ENCODE measurements at regions not wholly inside any gene's neighbourhood (a gene's known extent, or its start where the extent isn't known, plus 50 kb on each side); places are given as distances from the start of the nearest gene placed in this dataset.

DNA sequence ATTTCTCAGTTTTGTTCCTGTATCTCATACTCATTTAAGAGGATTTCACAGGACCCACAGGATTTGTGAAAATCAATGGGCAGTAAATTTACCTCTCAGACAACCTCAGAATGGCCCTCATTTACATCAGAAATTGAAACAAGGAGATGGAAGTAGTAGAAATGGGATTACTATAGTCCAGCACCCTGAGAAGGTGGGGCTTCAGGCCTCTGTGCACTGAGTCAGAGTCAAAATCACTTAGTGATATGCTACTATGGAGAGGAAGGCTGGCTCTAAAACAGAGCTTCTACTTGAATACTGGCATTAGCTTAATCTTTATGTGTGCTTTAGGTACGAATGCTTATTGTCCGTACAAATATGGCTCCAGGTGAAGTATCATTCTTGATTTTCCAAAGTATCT, 159.3 kb downstream of the CEP120 start:
- H3K27me3 ChIP-seq = no peaks in the 10 kb centered on the region
- H3K36me3 ChIP-seq (replicated peaks in 1 of 2) = no peaks in the 10 kb centered on the region
- H3K9me3 ChIP-seq (replicated peaks in 1 of 3) = no peaks in the 10 kb centered on the region
- no peaks in the 10 kb centered on the region for H3K4me1 ChIP-seq (replicated peaks in 1 of 2)
- intact Hi-C loops (cut with DNase I) = no loop called here
- TF ChIP-seq, protein P1, sequence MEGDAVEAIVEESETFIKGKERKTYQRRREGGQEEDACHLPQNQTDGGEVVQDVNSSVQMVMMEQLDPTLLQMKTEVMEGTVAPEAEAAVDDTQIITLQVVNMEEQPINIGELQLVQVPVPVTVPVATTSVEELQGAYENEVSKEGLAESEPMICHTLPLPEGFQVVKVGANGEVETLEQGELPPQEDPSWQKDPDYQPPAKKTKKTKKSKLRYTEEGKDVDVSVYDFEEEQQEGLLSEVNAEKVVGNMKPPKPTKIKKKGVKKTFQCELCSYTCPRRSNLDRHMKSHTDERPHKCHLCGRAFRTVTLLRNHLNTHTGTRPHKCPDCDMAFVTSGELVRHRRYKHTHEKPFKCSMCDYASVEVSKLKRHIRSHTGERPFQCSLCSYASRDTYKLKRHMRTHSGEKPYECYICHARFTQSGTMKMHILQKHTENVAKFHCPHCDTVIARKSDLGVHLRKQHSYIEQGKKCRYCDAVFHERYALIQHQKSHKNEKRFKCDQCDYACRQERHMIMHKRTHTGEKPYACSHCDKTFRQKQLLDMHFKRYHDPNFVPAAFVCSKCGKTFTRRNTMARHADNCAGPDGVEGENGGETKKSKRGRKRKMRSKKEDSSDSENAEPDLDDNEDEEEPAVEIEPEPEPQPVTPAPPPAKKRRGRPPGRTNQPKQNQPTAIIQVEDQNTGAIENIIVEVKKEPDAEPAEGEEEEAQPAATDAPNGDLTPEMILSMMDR (IDR thresholded peaks at IDR 0.05) = no peak
- TF ChIP-seq POLR2A (IDR thresholded peaks at IDR 0.05) = no peak
- DNase-seq = no peak
- 76 to 85% (median 81%) methylated on average over 2 of the region's 2 CpGs for WGBS, 4 donors
- H3K27ac ChIP-seq = no peak overlapping the region
- no peak overlapping the region for H3K4me3 ChIP-seq

DNA sequence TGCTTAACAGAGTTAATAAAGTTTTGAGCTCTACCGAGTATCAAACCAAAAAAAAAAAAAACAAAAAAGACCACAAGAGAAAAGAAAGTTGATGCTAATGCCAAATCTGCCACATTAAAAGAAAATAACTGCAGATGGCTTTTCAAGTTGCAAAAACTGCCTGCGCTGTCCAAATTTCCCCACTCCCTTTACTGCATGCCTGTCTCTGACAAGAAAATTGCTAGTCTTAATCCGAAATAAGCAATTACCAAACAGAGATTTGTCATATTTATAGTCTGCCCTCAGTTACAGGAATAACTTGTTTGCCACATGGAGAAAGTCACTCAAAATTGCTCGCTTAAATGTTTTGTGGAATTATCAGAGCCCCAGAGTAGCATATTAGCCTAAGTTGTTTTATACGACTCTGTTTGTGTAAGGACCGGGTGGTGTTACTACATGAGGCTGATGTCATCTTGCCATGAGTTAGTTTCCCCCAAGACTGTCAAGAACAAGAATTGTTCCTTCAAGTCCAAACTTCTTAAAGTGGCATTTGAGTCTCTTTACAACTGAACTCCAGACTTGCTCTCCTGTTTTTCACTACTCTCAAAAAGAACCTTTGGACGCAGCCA, 160.9 kb downstream of the CEP120 start:
- Histone ChIP-seq H3K4me3 (no peak overlapping the region), H3K27ac (no peak overlapping the region), H3K36me3 (replicated peaks in 1 of 2) (no peaks in the 10 kb centered on the region), H3K4me1 (replicated peaks in 1 of 2) (no peaks in the 10 kb centered on the region), H3K9me3 (replicated peaks in 1 of 3) (no peaks in the 10 kb centered on the region), H3K27me3 (no peaks in the 10 kb centered on the region)
- DNase-seq = no peak
- intact Hi-C loops (cut with DNase I) = no loop called here
- TF ChIP-seq, protein P1 (IDR thresholded peaks at IDR 0.05) = no peak
- TF ChIP-seq POLR2A (IDR thresholded peaks at IDR 0.05) = no peak
- 59 to 71% (median 66%) methylated on average over 7 of the region's 7 CpGs for WGBS, 4 donors

DNA sequence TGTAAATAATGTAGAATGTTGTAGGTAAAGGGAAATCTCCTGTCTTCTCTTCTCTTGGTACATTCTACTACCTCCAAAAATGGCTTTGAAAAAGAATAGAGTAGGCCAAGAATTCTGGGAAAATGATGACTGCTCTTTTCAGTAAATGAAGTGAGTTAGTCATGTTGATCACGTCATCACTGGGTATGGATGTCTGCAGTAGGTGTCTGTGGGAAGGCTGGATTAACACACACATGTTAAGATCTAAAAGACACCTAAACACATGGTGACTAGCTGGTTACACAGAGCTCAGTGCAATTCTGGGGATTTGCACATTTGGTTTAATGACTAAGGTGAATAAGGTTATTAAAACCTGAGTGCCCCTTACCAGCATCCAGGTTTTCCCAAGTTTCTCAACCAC, 161.5 kb downstream of the CEP120 start:
- no peak for DNase-seq
- WGBS, 4 donors = 77 to 86% (median 81%) methylated on average over 1 of the region's 1 CpG
- H3K4me1 ChIP-seq (replicated peaks in 1 of 2) = no peaks in the 10 kb centered on the region
- no peak overlapping the region for H3K4me3 ChIP-seq
- H3K27me3 ChIP-seq = no peaks in the 10 kb centered on the region
- no peaks in the 10 kb centered on the region for H3K9me3 ChIP-seq (replicated peaks in 1 of 3)
- TF ChIP-seq, protein P1 (IDR thresholded peaks at IDR 0.05) = no peak
- TF ChIP-seq POLR2A (IDR thresholded peaks at IDR 0.05) = no peak
- no peaks in the 10 kb centered on the region for H3K36me3 ChIP-seq (replicated peaks in 1 of 2)
- intact Hi-C loops (cut with DNase I) = no loop called here
- no peak overlapping the region for H3K27ac ChIP-seq

DNA sequence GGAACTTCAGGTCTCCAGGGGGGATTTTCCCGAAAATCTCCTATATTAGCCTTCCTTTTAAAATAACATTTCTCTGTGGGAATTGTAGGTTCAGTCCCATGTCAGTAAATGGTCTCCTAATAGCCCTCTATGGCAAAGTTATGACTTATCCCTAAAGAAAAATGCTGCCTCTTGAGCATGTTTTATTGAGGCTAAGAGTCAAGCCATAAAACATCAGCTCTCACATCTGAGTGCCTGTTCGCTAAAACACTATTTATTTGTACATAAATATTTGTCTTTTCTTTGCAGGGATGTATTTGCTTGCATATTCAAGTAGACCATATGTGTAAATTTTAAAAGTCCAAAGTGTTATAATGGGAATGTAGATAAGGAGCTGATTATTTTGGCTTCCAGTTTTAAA, 160.4 kb downstream of the PRDM6 start:
- no peak for DNase-seq
- Histone ChIP-seq H3K9me3 (replicated peaks in 1 of 3) (no peaks in the 10 kb centered on the region), H3K4me3 (no peak overlapping the region), H3K4me1 (replicated peaks in 1 of 2) (no peaks in the 10 kb centered on the region), H3K27me3 (no peaks in the 10 kb centered on the region), H3K27ac (no peak overlapping the region), H3K36me3 (replicated peaks in 1 of 2) (no peaks in the 10 kb centered on the region)
- TF ChIP-seq, protein P1 (IDR thresholded peaks at IDR 0.05) = no peak
- no peak for TF ChIP-seq POLR2A (IDR thresholded peaks at IDR 0.05)
- intact Hi-C loops (cut with DNase I) = no loop called here
- WGBS, 4 donors = 48 to 65% (median 57%) methylated on average over 2 of the region's 2 CpGs
